ENCODE measurements at regions not wholly inside any gene's neighbourhood (a gene's known extent, or its start where the extent isn't known, plus 50 kb on each side); places are given as distances from the start of the nearest gene placed in this dataset.

DNA sequence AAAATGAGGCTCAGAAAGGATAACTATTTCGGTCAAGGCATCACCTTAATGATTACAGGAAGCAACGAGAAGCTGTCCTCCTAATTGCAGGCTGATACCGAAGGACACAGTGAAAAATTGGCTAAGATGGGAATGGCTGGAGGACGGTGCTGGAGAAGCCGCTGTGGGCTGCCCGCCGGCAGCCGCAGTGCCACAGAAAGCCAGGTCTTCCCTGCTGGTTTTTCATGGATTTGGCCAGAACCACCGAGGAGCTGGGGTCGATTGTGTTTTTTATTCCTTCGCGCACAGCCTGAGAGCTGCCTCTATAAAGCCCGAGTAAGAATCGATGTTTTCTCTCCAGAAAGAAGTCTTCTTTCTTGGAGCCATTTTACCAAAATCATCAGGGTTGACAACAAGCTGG, 1484.2 kb downstream of the BRD1 start:
- no peak for TF ChIP-seq POLR2AphosphoS5 (IDR thresholded peaks at IDR 0.05; ENCODE audit: low read depth, low read length)
- TF ChIP-seq, protein P1, sequence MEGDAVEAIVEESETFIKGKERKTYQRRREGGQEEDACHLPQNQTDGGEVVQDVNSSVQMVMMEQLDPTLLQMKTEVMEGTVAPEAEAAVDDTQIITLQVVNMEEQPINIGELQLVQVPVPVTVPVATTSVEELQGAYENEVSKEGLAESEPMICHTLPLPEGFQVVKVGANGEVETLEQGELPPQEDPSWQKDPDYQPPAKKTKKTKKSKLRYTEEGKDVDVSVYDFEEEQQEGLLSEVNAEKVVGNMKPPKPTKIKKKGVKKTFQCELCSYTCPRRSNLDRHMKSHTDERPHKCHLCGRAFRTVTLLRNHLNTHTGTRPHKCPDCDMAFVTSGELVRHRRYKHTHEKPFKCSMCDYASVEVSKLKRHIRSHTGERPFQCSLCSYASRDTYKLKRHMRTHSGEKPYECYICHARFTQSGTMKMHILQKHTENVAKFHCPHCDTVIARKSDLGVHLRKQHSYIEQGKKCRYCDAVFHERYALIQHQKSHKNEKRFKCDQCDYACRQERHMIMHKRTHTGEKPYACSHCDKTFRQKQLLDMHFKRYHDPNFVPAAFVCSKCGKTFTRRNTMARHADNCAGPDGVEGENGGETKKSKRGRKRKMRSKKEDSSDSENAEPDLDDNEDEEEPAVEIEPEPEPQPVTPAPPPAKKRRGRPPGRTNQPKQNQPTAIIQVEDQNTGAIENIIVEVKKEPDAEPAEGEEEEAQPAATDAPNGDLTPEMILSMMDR (IDR thresholded peaks at IDR 0.05): no peak

All from Panc1 (cell line).